Endothelial cell of umbilical vein (primary cell): ENCODE measurements at regions not wholly inside any gene's neighbourhood (a gene's known extent, or its start where the extent isn't known, plus 50 kb on each side); places are given as distances from the start of the nearest gene placed in this dataset.
A peak's percentile ranks its signal among the peaks of the same experiment; 100 is the strongest.

ENCODE experiments used
- BruUV-seq: library from RNA; stranded (reverse); fragments of 400-500 nt; replicated peaks from 2 replicates; lab custom pipeline; 2021; lab: Mats Ljungman, UMichigan
- CTCF ChIA-PET: fragments of 300-600, 350-600 bp; sonication (Branson Sonifier 250); formaldehyde crosslinking; loops from one replicate; lab custom pipeline; 2021; ENCODE audit warnings: antibody characterized with exemption, inconsistent platforms; lab: Charles Lee
- POLR2A ChIA-PET: fragments of 300-600, 350-600 bp; sonication (Branson Sonifier 250); formaldehyde crosslinking; loops from one replicate; lab custom pipeline; 2021; ENCODE audit warnings: antibody characterized with exemption, inconsistent platforms; lab: Charles Lee
- DNase-seq: peaks from one replicate; pipeline ENCODE4 v3.0.0-alpha.2; 2011; ENCODE audit warnings: low read depth, low spot score
- FAIRE-seq: peaks from 2 replicates; lab custom pipeline; 2011; peaks lifted over from hg19 to GRCh38; lab: Jason Lieb, UNC
- H2AFZ ChIP-seq: 2 replicates; pipeline ENCODE4 v1.6.0; 2012; ENCODE audit warnings: low read depth, low read length, control low read depth, inconsistent platforms
- H3K27ac ChIP-seq: 2 replicates; pipeline ENCODE4 v1.5.1; 2011; ENCODE audit warnings: low read depth, mild to moderate bottlenecking, control low read depth, low read length, moderate library complexity; ENCODE audit not compliant: insufficient read depth
- H3K27me3 ChIP-seq, 2 experiments: 2 replicates each; pipeline versions ENCODE4 v1.6.0 to v1.6.1; 2011; ENCODE audit warnings: low read length in 2 of 2, mixed read lengths in 1 of 2; ENCODE audit not compliant: control insufficient read depth in 2 of 2, insufficient read depth in 2 of 2
- H3K36me3 ChIP-seq, 2 experiments: 2 replicates in 1 of 2; 3 replicates in 1 of 2; pipeline ENCODE4 v1.5.1; 2011; ENCODE audit warnings: low read length in 2 of 2, mild to moderate bottlenecking in 1 of 2, moderate library complexity in 1 of 2; ENCODE audit not compliant: control insufficient read depth in 2 of 2, insufficient read depth in 2 of 2; ENCODE audit errors: extremely low read depth in 1 of 2
- H3K4me1 ChIP-seq: 3 replicates; pipeline ENCODE4 v1.5.1; 2011; ENCODE audit warnings: mild to moderate bottlenecking, low read length; ENCODE audit not compliant: control insufficient read depth, insufficient read depth; ENCODE audit errors: extremely low read depth
- H3K4me2 ChIP-seq: 2 replicates; pipeline ENCODE4 v1.6.1; 2011; ENCODE audit warnings: low read length, control low read depth, mixed read lengths; ENCODE audit not compliant: insufficient read depth
- H3K4me3 ChIP-seq, 3 experiments: fragments of 200-600 bp in 1 of 3; sonication (generic), shearing (Covaris generic) in 1 of 3; replicated peaks in 1 of 3; 2 replicates each; pipeline ENCODE4 v1.5.1; 2011 to 2016; ENCODE audit warnings: control low read depth in 3 of 3, low read length in 3 of 3, mild to moderate bottlenecking in 2 of 3, inconsistent platforms in 1 of 3, low read depth in 1 of 3, moderate library complexity in 1 of 3; ENCODE audit not compliant: insufficient read depth in 1 of 3
- H3K79me2 ChIP-seq: 2 replicates; pipeline ENCODE4 v1.6.0; 2012; ENCODE audit warnings: low read length, inconsistent platforms; ENCODE audit not compliant: control insufficient read depth, insufficient read depth
- H3K9ac ChIP-seq: replicated peaks from 2 replicates; pipeline ENCODE3; 2011; ENCODE audit warnings: low read length, control low read depth; ENCODE audit not compliant: insufficient read depth; ENCODE audit errors: extremely low read depth
- H3K9me1 ChIP-seq: replicated peaks from 3 replicates; pipeline ENCODE4 v1.6.0; 2011; ENCODE audit warnings: mild to moderate bottlenecking, low read length; ENCODE audit not compliant: control insufficient read depth, insufficient read depth; ENCODE audit errors: extremely low read depth
- H3K9me3 ChIP-seq: replicated peaks from 2 replicates; pipeline ENCODE4 v1.5.1; 2012; ENCODE audit warnings: low read length, inconsistent platforms; ENCODE audit not compliant: control insufficient read depth, insufficient read depth
- H4K20me1 ChIP-seq: replicated peaks from 2 replicates; pipeline ENCODE3; 2011; ENCODE audit warnings: mild to moderate bottlenecking, low read length; ENCODE audit not compliant: control insufficient read depth, insufficient read depth; ENCODE audit errors: extremely low read depth
- CTCF ChIP-seq, 2 donors: IDR thresholded peaks; 1 replicate in 1 of 2; 2 replicates in 1 of 2; pipeline ENCODE4 v1.5.1; 2011; ENCODE audit warnings: low read length in 2 of 2, mild to moderate bottlenecking in 2 of 2, moderate library complexity in 2 of 2, control low read depth in 1 of 2, inconsistent platforms in 1 of 2, low read depth in 1 of 2; ENCODE audit not compliant: insufficient read depth in 1 of 2; ENCODE audit errors: extremely low read depth in 1 of 2
- EZH2 ChIP-seq: IDR thresholded peaks from 2 replicates; pipeline ENCODE4 v1.6.1; 2012; ENCODE audit warnings: borderline replicate concordance, low read depth, mild to moderate bottlenecking, moderate library complexity, low read length, inconsistent platforms; ENCODE audit not compliant: severe bottlenecking
- FOS ChIP-seq: IDR thresholded peaks from 2 replicates; pipeline ENCODE4 v1.6.1; 2011; ENCODE audit warnings: mild to moderate bottlenecking, low read length, moderate library complexity, borderline replicate concordance; ENCODE audit not compliant: insufficient read depth
- GATA2 ChIP-seq: IDR thresholded peaks from 2 replicates; pipeline ENCODE4 v1.7.0; 2011; ENCODE audit warnings: low read depth, mild to moderate bottlenecking, moderate library complexity, mixed read lengths, low read length; ENCODE audit not compliant: insufficient read length, insufficient read depth
- JUN ChIP-seq: IDR thresholded peaks from 2 replicates; pipeline ENCODE4 v1.6.1; 2011; ENCODE audit warnings: borderline replicate concordance, low read depth; ENCODE audit not compliant: insufficient read length, insufficient read depth
- MAX ChIP-seq: IDR thresholded peaks from 2 replicates; pipeline ENCODE4 v1.6.1; 2011; ENCODE audit not compliant: insufficient read depth, insufficient read length
- MYC ChIP-seq: IDR thresholded peaks from one replicate; pipeline ENCODE4 v1.6.1; 2011; ENCODE audit warnings: mild to moderate bottlenecking, low read depth, low read length
- POLR2A ChIP-seq: IDR thresholded peaks from 2 replicates; pipeline ENCODE4 v1.6.1; 2012; ENCODE audit warnings: low read depth, mild to moderate bottlenecking, control low read depth, low read length
- POLR2AphosphoS5 ChIP-seq: IDR thresholded peaks from 2 replicates; pipeline ENCODE4 v1.6.1; 2012; ENCODE audit warnings: low read depth, mild to moderate bottlenecking, control low read depth, low read length, moderate library complexity; ENCODE audit not compliant: insufficient read depth
- dilution Hi-C: fragments of 300-500 bp; cut with MboI; formaldehyde crosslinking; loops from one replicate; pipeline ENCODE4 v1.15.0; 2019; ENCODE audit warnings: low sequenced_read_pairs; ENCODE audit not compliant: extremely low pct_ligation_motif_present
- intact Hi-C: fragments of 100-400 bp; cut with micrococcal nuclease; formaldehyde crosslinking; loops from one replicate; pipeline ENCODE4 v1.10.0; 2022

GRCh38 chr4:123651536-123652180 is 255.1 kb downstream of the SPRY1 start:
- intact Hi-C loops = no loop called here

GRCh38 chr4:123652476-123652875 is 255.9 kb downstream of the SPRY1 start:
- no peaks in the 10 kb centered on the region for H3K9me3 ChIP-seq
- no peak overlapping the region for H3K27ac ChIP-seq
- ChIA-PET POLR2A (no interaction called here), CTCF (no interaction called here)
- H3K4me3 ChIP-seq = no peak overlapping the region
- no peak overlapping the region for H3K9ac ChIP-seq
- intact Hi-C loops (no loop called here), dilution Hi-C loops (no loop called here)
- no peaks in the 10 kb centered on the region for H3K9me1 ChIP-seq
- TF ChIP-seq MAX (no peak), GATA2 (no peak), POLR2A (no peak), CTCF (IDR thresholded peaks at IDR 0.05; ENCODE audit: extremely low read depth in 1 of 2, insufficient read depth in 1 of 2, low read depth in 1 of 2, low read length in 2 of 2) (no peak), FOS (no peak), JUN (no peak), EZH2 (no peak), MYC (no peak), POLR2AphosphoS5 (no peak)
- H3K36me3 ChIP-seq = no peaks in the 10 kb centered on the region
- no peaks in the 10 kb centered on the region for H4K20me1 ChIP-seq
- no peaks in the 10 kb centered on the region for H3K4me1 ChIP-seq
- no peaks in the 10 kb centered on the region for H3K27me3 ChIP-seq
- FAIRE-seq (no peak), DNase-seq (peak; percentile 65)
- H2AFZ ChIP-seq = no peak overlapping the region
- BruUV-seq = no TSS peak
- H3K4me2 ChIP-seq = no peak overlapping the region
- H3K79me2 ChIP-seq = no peaks in the 10 kb centered on the region

More at GRCh38 chr4:123651536-123652180, 255.1 kb downstream of the SPRY1 start:
- H3K36me3 ChIP-seq = no peaks in the 10 kb centered on the region
- POLR2A ChIA-PET = no interaction called here
- FAIRE-seq (no peak), DNase-seq (no peak)
- H3K9ac ChIP-seq = no peak overlapping the region
- no peaks in the 10 kb centered on the region for H3K9me3 ChIP-seq
- CTCF ChIA-PET = interaction anchor here (1.2 to 2.4 kb wide), 2 partner anchors 7 to 9 kb away, joined by 3 to 12 read pairs; no protein-coding TSS in a partner anchor
- no peak for TF ChIP-seq MYC
- no peak overlapping the region for H2AFZ ChIP-seq
- no peaks in the 10 kb centered on the region for H3K9me1 ChIP-seq
- H3K27ac ChIP-seq = no peak overlapping the region
- no peaks in the 10 kb centered on the region for H3K27me3 ChIP-seq
- no peak overlapping the region for H3K4me2 ChIP-seq
- no TSS peak for BruUV-seq
- dilution Hi-C loops = no loop called here
- H4K20me1 ChIP-seq = no peaks in the 10 kb centered on the region
- no peak overlapping the region for H3K4me3 ChIP-seq
- no peaks in the 10 kb centered on the region for H3K79me2 ChIP-seq
- no peaks in the 10 kb centered on the region for H3K4me1 ChIP-seq
